ENCODE measurements at regions not wholly inside any gene's neighbourhood (a gene's known extent, or its start where the extent isn't known, plus 50 kb on each side); places are given as distances from the start of the nearest gene placed in this dataset.

- no peak for TF ChIP-seq POLR2A (IDR thresholded peaks at IDR 0.05; ENCODE audit: low read depth)
- TF ChIP-seq POLR2AphosphoS5 (IDR thresholded peaks at IDR 0.05): no peak
- TF ChIP-seq EP300 (IDR thresholded peaks at IDR 0.05): no peak
Observed at GRCh38 chr1:178632653-178633052, 92.4 kb upstream of the RALGPS2 start.

Data from esophagus muscularis mucosa (tissue), 3 donors.